Spleen (tissue), 11 donors: ENCODE measurements at regions not wholly inside any gene's neighbourhood (a gene's known extent, or its start where the extent isn't known, plus 50 kb on each side); places are given as distances from the start of the nearest gene placed in this dataset.
"Not testable (repeated sequence)": the region's sequence is repeated elsewhere in the genome, so short reads cannot be mapped to it uniquely, and the experiment has no call there.

ENCODE experiments used
- DNase-seq: peaks from one replicate; pipeline ENCODE4 v3.0.0-alpha.2; 2020
- H3K27ac ChIP-seq, 8 donors: fragments of 200-600 bp; sonication (generic) in 7 of 8; 1 replicate in 4 of 8; 2 replicates in 4 of 8; pipeline versions ENCODE4 v1.5.0 to v1.8.0; 2016 to 2021; ENCODE audit warnings: inconsistent platforms in 4 of 8, mild to moderate bottlenecking in 4 of 8, moderate library complexity in 1 of 8
- H3K27me3 ChIP-seq, 7 donors: fragments of 200-600 bp; sonication (generic) in 6 of 7; replicated peaks in 1 of 7; 1 replicate in 4 of 7; 2 replicates in 3 of 7; pipeline versions ENCODE4 v1.5.0 to v1.8.0; 2016 to 2021; ENCODE audit warnings: inconsistent platforms in 3 of 7, mild to moderate bottlenecking in 1 of 7
- H3K36me3 ChIP-seq, 6 donors: fragments of 200-600 bp; sonication (generic) in 5 of 6; 1 replicate in 4 of 6; 2 replicates in 2 of 6; pipeline versions ENCODE4 v1.5.0 to v1.8.0; 2016 to 2021; ENCODE audit warnings: inconsistent platforms in 2 of 6
- H3K4me1 ChIP-seq, 6 donors: fragments of 200-600 bp; sonication (generic) in 5 of 6; 1 replicate in 3 of 6; 2 replicates in 3 of 6; pipeline versions ENCODE4 v1.5.0 to v1.8.0; 2016 to 2021; ENCODE audit warnings: inconsistent platforms in 3 of 6
- H3K4me3 ChIP-seq, 8 donors: fragments of 200-600 bp; sonication (generic) in 7 of 8; 1 replicate in 4 of 8; 2 replicates in 4 of 8; pipeline versions ENCODE4 v1.5.0 to v1.8.0; 2016 to 2021; ENCODE audit warnings: inconsistent platforms in 4 of 8, mild to moderate bottlenecking in 4 of 8, moderate library complexity in 2 of 8
- H3K9me3 ChIP-seq, 8 donors: fragments of 200-600 bp; sonication (generic) in 7 of 8; 1 replicate in 4 of 8; 2 replicates in 4 of 8; pipeline versions ENCODE4 v1.5.0 to v1.8.0; 2016 to 2021; ENCODE audit warnings: inconsistent platforms in 4 of 8
- POLR2A ChIP-seq, 3 donors: fragments of 450-650 bp; IDR thresholded peaks; one replicate each; pipeline ENCODE4 v1.5.1; 2017; ENCODE audit warnings: antibody characterized with exemption in 3 of 3, mild to moderate bottlenecking in 1 of 3
- POLR2AphosphoS5 ChIP-seq, 3 donors: sonication (generic); formaldehyde crosslinking; IDR thresholded peaks; one replicate each; pipeline ENCODE4 v1.5.1; 2017; ENCODE audit warnings: antibody characterized with exemption in 3 of 3
- WGBS, 5 donors: extraction: QIAGEN DNeasy Blood & Tissue Kit in 3 of 5; methylation state at CpG; one replicate each; pipeline versions ENCODE4 v1.1.5 to v1.1.7; 2013 to 2018; 5-methylcytosine and 5-hydroxymethylcytosine counted together
- intact Hi-C: fragments of 100-400 bp; cut with DNase I; formaldehyde crosslinking; loops from one replicate; pipeline ENCODE4 v1.15.0; 2023; ENCODE audit warnings: low total_unique reads
- TF ChIP-seq, protein P1 (sequence below), 11 experiments: fragments of 200-600 bp in 7 of 11; fragments of 450-650 bp in 4 of 11; sonication (generic) in 4 of 11; IDR thresholded peaks in 8 of 11; conservative IDR thresholded peaks in 3 of 11; 1 replicate in 7 of 11; 2 replicates in 4 of 11; pipeline versions ENCODE4 v1.4.0 to v1.8.0; 2016 to 2021; ENCODE audit warnings: antibody characterized with exemption in 11 of 11, inconsistent platforms in 4 of 11, mild to moderate bottlenecking in 1 of 11
- donor health status: healthy with polysubstance abuse.
- donor health status: DM: no; HTN: no; CAD: no; lungs with moderate emphysema.
- donor health status: DM: no; HTN: no; CAD: no.
- donor health status: Bipolar disorder and iron deficiency.
- donor health status: healthy.
- donor health status: DM: no; HTN: no; CAD: no.
- donor health status: DM: yes; HTN: yes; CAD: no.

DNA sequence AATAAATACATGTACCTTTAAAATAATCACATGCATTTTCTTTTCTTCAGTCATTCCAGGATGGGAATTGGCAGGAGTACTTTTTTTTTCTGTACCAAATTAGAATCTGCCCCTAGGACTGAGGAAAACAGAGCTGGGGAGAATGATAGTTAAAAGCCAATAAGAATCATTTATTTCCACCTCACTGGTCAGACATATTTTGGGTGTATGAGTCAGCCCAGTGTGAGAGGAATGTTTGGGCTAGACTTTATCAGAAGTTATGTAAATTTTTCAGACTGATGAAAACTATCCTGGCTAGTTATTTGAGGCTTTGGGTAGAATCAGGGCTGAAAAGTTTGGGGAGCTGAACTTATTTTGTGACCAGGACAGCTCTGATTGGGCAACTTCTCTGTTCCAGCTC, 303.1 kb upstream of the NPSR1 start:
- H3K9me3 ChIP-seq = no peaks in the 10 kb centered on the region
- no peaks in the 10 kb centered on the region for H3K4me1 ChIP-seq
- TF ChIP-seq POLR2AphosphoS5 (IDR thresholded peaks at IDR 0.05) = no peak
- TF ChIP-seq POLR2A (IDR thresholded peaks at IDR 0.05) = no peak
- TF ChIP-seq, protein P1, sequence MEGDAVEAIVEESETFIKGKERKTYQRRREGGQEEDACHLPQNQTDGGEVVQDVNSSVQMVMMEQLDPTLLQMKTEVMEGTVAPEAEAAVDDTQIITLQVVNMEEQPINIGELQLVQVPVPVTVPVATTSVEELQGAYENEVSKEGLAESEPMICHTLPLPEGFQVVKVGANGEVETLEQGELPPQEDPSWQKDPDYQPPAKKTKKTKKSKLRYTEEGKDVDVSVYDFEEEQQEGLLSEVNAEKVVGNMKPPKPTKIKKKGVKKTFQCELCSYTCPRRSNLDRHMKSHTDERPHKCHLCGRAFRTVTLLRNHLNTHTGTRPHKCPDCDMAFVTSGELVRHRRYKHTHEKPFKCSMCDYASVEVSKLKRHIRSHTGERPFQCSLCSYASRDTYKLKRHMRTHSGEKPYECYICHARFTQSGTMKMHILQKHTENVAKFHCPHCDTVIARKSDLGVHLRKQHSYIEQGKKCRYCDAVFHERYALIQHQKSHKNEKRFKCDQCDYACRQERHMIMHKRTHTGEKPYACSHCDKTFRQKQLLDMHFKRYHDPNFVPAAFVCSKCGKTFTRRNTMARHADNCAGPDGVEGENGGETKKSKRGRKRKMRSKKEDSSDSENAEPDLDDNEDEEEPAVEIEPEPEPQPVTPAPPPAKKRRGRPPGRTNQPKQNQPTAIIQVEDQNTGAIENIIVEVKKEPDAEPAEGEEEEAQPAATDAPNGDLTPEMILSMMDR (IDR thresholded peaks at IDR 0.05 in 8 of 11, conservative IDR thresholded peaks at IDR 0.05 in 3 of 11) = no peak
- DNase-seq = no peak
- H3K27me3 ChIP-seq = no peaks in the 10 kb centered on the region
- no peak overlapping the region for H3K27ac ChIP-seq
- H3K4me3 ChIP-seq = no peak overlapping the region
- H3K36me3 ChIP-seq = no peaks in the 10 kb centered on the region
- intact Hi-C loops = no loop called here

DNA sequence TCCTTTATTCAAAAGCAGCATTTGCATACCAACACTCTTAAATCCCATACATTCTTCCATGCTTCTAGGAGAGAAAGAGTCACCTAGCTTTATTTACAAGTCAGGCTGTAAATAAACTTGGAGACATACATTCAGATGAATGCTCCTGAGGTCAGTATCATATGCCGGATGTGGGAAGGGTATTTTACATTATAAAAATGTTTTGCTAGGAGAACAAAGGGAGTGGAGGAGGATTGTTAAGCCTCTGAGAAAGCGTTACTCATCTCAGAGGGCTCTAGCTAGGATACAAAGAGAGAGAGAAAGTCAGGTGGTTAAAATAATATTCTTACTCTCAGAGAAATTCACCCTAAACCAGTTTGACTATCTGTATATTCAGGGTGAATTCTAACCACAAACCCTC, 300.9 kb upstream of the NPSR1 start:
- WGBS, 5 donors = 60 to 86% (median 76%) methylated on average over 2 of the region's 2 CpGs
- H3K9me3 ChIP-seq = no peaks in the 10 kb centered on the region
- TF ChIP-seq, protein P1 (IDR thresholded peaks at IDR 0.05 in 8 of 11, conservative IDR thresholded peaks at IDR 0.05 in 3 of 11) = no peak
- TF ChIP-seq POLR2AphosphoS5 (IDR thresholded peaks at IDR 0.05) (no peak), POLR2A (IDR thresholded peaks at IDR 0.05) (no peak)

DNA sequence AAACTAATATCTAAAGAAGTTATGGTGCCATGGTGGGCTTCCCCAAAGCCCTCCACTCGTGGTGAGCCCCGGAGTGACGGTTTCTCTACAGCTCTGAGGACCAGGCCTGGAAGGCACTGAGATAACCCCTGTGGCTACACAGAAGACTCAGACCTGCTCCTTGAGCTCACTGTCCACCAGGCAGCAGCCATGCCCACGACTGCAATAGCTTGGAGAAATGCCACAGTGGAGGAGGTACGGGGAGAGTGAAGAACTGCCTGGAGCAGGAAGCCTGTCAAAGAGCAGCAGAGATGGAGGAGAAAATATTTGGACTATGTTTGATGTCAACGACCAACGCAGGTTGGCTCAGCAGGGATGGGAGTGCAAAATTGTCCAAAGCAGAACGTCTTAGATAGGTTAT, 300.1 kb upstream of the NPSR1 start:
- no peaks in the 10 kb centered on the region for H3K36me3 ChIP-seq
- no peak for DNase-seq
- H3K9me3 ChIP-seq = no peaks in the 10 kb centered on the region
- H3K27ac ChIP-seq = no peak overlapping the region
- no peaks in the 10 kb centered on the region for H3K27me3 ChIP-seq
- TF ChIP-seq POLR2AphosphoS5 (IDR thresholded peaks at IDR 0.05) (no peak), POLR2A (IDR thresholded peaks at IDR 0.05) (no peak)
- TF ChIP-seq, protein P1 (IDR thresholded peaks at IDR 0.05 in 8 of 11, conservative IDR thresholded peaks at IDR 0.05 in 3 of 11) = no peak
- 59 to 88% (median 79%) methylated on average over 8 of the region's 8 CpGs for WGBS, 5 donors
- H3K4me3 ChIP-seq = no peak overlapping the region
- intact Hi-C loops = no loop called here
- no peaks in the 10 kb centered on the region for H3K4me1 ChIP-seq

More for the DNA sequence above, 300.9 kb upstream of the NPSR1 start:
- intact Hi-C loops = no loop called here
- Histone ChIP-seq H3K4me3 (no peak overlapping the region), H3K36me3 (no peaks in the 10 kb centered on the region), H3K27ac (no peak overlapping the region), H3K27me3 (no peaks in the 10 kb centered on the region), H3K4me1 (no peaks in the 10 kb centered on the region)
- no peak for DNase-seq

DNA sequence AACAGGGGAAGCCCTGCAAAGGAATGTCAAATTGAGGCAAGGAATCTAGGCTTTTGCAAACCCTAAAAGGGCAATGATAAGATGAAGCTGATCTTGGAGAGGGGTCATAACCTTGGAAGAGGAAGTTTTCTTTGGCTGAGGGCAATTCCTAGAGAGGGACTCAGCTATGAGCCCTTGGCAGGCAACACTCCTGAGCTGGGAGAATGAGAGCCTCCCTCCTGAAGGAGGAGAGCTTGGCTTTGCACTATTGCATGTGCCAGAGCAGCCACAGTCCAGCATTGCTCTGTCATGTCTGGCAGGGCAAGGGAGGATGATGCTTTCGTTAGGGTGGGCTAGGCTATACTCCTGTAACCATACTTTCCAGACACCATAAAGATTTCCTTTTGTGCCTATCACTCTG, 299.4 kb upstream of the NPSR1 start:
- 57 to 100% (median 82%) methylated on average over 1 of the region's 1 CpG for WGBS, 5 donors
- H3K9me3 ChIP-seq, H3K27me3 ChIP-seq, H3K4me1 ChIP-seq, H3K36me3 ChIP-seq, DNase-seq, H3K27ac ChIP-seq, H3K4me3 ChIP-seq, intact Hi-C loops: not testable (repeated sequence)

DNA sequence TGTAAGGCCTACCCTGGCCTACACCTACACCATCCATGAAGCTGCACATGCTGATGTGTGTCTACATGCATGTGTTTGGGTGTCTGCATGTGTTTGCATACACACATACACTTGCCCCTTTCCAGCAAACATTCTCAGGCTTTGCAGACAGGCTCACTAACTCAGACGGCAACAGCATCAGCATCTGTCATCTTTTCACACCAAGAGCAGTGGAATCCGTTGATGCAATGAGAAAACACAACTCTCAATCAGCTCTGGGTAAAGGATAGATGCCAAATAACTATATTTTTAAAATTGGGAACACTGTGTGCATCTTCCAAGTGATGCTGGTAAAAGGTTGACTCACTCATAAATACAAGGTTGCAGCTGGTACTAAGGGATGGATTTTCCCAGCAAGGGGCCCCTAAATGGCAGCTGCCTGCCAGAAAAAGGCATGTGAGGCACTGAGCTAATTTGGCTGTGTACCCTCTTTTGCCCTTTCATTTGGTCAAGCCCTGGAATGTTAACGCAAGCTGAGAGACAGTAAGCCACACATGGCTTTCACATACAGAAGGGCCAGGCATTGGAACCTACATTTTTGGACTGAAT, 296.3 kb upstream of the NPSR1 start:
- H3K4me3 ChIP-seq = no peak overlapping the region
- intact Hi-C loops = no loop called here
- no peak overlapping the region for H3K27ac ChIP-seq
- no peak for TF ChIP-seq POLR2AphosphoS5 (IDR thresholded peaks at IDR 0.05)
- TF ChIP-seq POLR2A (IDR thresholded peaks at IDR 0.05) = no peak
- TF ChIP-seq, protein P1 (IDR thresholded peaks at IDR 0.05 in 8 of 11, conservative IDR thresholded peaks at IDR 0.05 in 3 of 11) = no peak
- H3K36me3 ChIP-seq = no peaks in the 10 kb centered on the region
- no peaks in the 10 kb centered on the region for H3K4me1 ChIP-seq
- H3K27me3 ChIP-seq = no peaks in the 10 kb centered on the region
- 77 to 82% (median 79%) methylated on average over 3 of the region's 3 CpGs for WGBS, 5 donors
- DNase-seq = no peak
- no peaks in the 10 kb centered on the region for H3K9me3 ChIP-seq
